SU-DHL-6 (cell line): ENCODE measurements at regions not wholly inside any gene's neighbourhood (a gene's known extent, or its start where the extent isn't known, plus 50 kb on each side); places are given as distances from the start of the nearest gene placed in this dataset.

Source experiments
- CTCF ChIP-seq: fragments of 200-600 bp; sonication (generic); IDR thresholded peaks from one replicate; pipeline ENCODE4 v1.5.1; 2017; ENCODE audit warnings: antibody characterized with exemption, mild to moderate bottlenecking, low read length, moderate library complexity; ENCODE audit not compliant: insufficient read depth, poor library complexity, severe bottlenecking
- EZH2phosphoT487 ChIP-seq: fragments of 200-600 bp; sonication (generic), shearing (Covaris generic); conservative IDR thresholded peaks from 2 replicates; pipeline ENCODE4 v1.6.1; 2018; ENCODE audit warnings: mild to moderate bottlenecking, antibody characterized with exemption, low read length, moderate library complexity, mixed read lengths

GRCh38 chr11:128105950-128106349 is 481.4 kb downstream of the ETS1 start:
- TF ChIP-seq CTCF (no peak), EZH2phosphoT487 (no peak)
